ENCODE measurements at regions not wholly inside any gene's neighbourhood (a gene's known extent, or its start where the extent isn't known, plus 50 kb on each side); places are given as distances from the start of the nearest gene placed in this dataset.
"Not testable (repeated sequence)": the region's sequence is repeated elsewhere in the genome, so short reads cannot be mapped to it uniquely, and the experiment has no call there.

GRCh38 chr5:85651731-85652130, 966.0 kb upstream of the COX7C start:
- Histone ChIP-seq H3K4me1 (no peaks in the 10 kb centered on the region), H3K4me3 (no peak overlapping the region), H3K36me3 (no peaks in the 10 kb centered on the region), H3K9me3 (peaks cover 2 to 26% (median 18%) of the 10 kb centered on the region in 4 donors), H3K27me3 (no peaks in the 10 kb centered on the region), H3K27ac (no peak overlapping the region)
- no peak for TF ChIP-seq POLR2A (IDR thresholded peaks at IDR 0.05)
- TF ChIP-seq, protein P1, sequence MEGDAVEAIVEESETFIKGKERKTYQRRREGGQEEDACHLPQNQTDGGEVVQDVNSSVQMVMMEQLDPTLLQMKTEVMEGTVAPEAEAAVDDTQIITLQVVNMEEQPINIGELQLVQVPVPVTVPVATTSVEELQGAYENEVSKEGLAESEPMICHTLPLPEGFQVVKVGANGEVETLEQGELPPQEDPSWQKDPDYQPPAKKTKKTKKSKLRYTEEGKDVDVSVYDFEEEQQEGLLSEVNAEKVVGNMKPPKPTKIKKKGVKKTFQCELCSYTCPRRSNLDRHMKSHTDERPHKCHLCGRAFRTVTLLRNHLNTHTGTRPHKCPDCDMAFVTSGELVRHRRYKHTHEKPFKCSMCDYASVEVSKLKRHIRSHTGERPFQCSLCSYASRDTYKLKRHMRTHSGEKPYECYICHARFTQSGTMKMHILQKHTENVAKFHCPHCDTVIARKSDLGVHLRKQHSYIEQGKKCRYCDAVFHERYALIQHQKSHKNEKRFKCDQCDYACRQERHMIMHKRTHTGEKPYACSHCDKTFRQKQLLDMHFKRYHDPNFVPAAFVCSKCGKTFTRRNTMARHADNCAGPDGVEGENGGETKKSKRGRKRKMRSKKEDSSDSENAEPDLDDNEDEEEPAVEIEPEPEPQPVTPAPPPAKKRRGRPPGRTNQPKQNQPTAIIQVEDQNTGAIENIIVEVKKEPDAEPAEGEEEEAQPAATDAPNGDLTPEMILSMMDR (IDR thresholded peaks at IDR 0.05), result no peak
- intact Hi-C loops (cut with DNase I; ENCODE audit: low total_unique reads), result no loop called here
- 71 to 91% (median 83%) methylated on average over 1 of the region's 1 CpG for WGBS, 5 donors
- DNase-seq, result no peak

DNA sequence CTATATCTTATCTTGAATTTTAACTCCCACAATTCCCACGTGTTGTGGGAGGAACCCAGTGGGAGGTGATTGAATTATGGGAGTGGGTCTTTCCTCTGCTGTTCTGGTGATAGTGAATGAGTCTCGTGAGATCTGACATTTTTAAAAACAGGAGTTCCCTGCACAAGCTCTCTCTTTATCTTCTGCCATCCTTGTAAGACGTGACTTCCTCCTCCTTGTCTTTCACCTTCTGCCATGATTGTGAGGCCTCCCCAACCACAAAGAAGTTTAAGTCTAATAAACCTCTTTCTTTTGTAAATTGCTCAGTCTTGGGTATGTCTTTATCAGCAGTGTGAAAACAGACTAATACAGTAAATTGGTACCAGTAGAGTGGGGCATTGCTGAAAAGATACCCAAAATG, 963.6 kb upstream of the COX7C start:
- H3K36me3 ChIP-seq; H3K4me1 ChIP-seq; intact Hi-C loops (cut with DNase I; ENCODE audit: low total_unique reads); DNase-seq; H3K27me3 ChIP-seq; H3K27ac ChIP-seq; H3K4me3 ChIP-seq: not testable (repeated sequence)
- WGBS, 5 donors, result 60 to 70% (median 68%) methylated on average over 3 of the region's 3 CpGs
- peaks cover 2 to 32% (median 19%) of the 10 kb centered on the region in 4 donors for H3K9me3 ChIP-seq

DNA sequence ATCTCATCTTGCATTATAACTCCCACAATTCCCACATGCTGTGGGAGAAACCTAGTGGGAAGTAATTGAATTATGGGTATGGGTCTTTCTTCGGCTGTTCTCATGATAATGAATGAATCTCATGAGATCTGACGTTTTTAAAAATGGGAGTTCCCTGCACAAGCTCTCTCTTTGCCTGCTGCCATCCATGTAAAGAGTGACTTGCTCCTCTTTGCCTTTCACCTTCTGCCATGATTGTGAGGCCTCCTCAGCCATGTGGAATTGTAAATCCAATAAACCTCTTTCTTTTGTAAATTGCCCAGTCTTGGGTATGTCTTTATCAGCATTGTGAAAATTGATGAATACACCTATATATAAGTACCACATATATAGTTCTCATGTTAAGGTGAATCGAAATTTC, 961.7 kb upstream of the COX7C start:
- Histone ChIP-seq H3K4me3 (no peak overlapping the region), H3K27me3 (no peaks in the 10 kb centered on the region), H3K36me3 (no peaks in the 10 kb centered on the region), H3K9me3 (peaks cover 2 to 32% (median 19%) of the 10 kb centered on the region in 4 donors), H3K4me1 (no peaks in the 10 kb centered on the region), H3K27ac (no peak overlapping the region)
- no peak for DNase-seq
- WGBS, 5 donors, result 55 to 74% (median 70%) methylated on average over 3 of the region's 3 CpGs
- TF ChIP-seq POLR2AphosphoS5 (IDR thresholded peaks at IDR 0.05), result no peak
- TF ChIP-seq, protein P1 (IDR thresholded peaks at IDR 0.05), result no peak
- TF ChIP-seq POLR2A (IDR thresholded peaks at IDR 0.05), result no peak
- TF ChIP-seq EP300 (IDR thresholded peaks at IDR 0.05), result no peak
- intact Hi-C loops (cut with DNase I; ENCODE audit: low total_unique reads), result no loop called here

GRCh38 chr5:85657328-85657727, 960.4 kb upstream of the COX7C start:
- H3K27ac ChIP-seq; intact Hi-C loops (cut with DNase I; ENCODE audit: low total_unique reads); H3K4me1 ChIP-seq; H3K27me3 ChIP-seq; H3K36me3 ChIP-seq; H3K4me3 ChIP-seq; DNase-seq: not testable (repeated sequence)
- H3K9me3 ChIP-seq, result peaks cover 2 to 32% (median 19%) of the 10 kb centered on the region in 4 donors
- 82 to 94% (median 89%) methylated on average over 1 of the region's 1 CpG for WGBS, 5 donors

- H3K27me3 ChIP-seq; H3K4me1 ChIP-seq; H3K36me3 ChIP-seq; H3K9me3 ChIP-seq; DNase-seq; intact Hi-C loops (cut with DNase I; ENCODE audit: low total_unique reads); H3K4me3 ChIP-seq; H3K27ac ChIP-seq: not testable (repeated sequence)
- 90 to 93% (median 92%) methylated on average over 7 to 24 of the region's 29 CpGs for WGBS, 5 donors
These were observed 954.6 kb upstream of the COX7C start for GRCh38 chr5:85662969-85663707.

DNA sequence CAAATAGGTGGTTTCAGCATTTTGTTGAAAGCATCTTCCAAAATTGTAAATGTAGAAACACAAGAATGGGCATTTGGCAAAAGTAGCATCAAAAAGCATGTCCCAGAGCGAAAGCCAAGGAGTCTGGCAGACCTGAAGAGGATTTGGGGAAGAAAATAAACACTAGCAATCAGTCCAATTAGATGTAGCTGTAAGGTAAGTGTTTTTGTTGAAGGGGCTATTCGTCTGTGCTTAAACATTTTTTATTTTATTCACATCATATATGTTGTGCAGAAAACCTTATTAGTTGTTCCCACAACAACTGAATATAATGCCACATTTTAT, 954.1 kb upstream of the COX7C start:
- no peak overlapping the region for H3K4me3 ChIP-seq
- TF ChIP-seq, protein P1 (IDR thresholded peaks at IDR 0.05), result no peak
- H3K4me1 ChIP-seq, result no peaks in the 10 kb centered on the region
- no peaks in the 10 kb centered on the region for H3K36me3 ChIP-seq
- intact Hi-C loops (cut with DNase I; ENCODE audit: low total_unique reads), result no loop called here
- H3K27me3 ChIP-seq, result no peaks in the 10 kb centered on the region
- 55 to 71% (median 65%) methylated on average over 2 of the region's 2 CpGs for WGBS, 5 donors
- peaks cover 0 to 6% (median 0%) of the 10 kb centered on the region in 4 donors for H3K9me3 ChIP-seq
- H3K27ac ChIP-seq, result no peak overlapping the region
- no peak for DNase-seq

All from stomach (tissue), 8 donors.